ENCODE measurements at regions not wholly inside any gene's neighbourhood (a gene's known extent, or its start where the extent isn't known, plus 50 kb on each side); places are given as distances from the start of the nearest gene placed in this dataset.

DNA sequence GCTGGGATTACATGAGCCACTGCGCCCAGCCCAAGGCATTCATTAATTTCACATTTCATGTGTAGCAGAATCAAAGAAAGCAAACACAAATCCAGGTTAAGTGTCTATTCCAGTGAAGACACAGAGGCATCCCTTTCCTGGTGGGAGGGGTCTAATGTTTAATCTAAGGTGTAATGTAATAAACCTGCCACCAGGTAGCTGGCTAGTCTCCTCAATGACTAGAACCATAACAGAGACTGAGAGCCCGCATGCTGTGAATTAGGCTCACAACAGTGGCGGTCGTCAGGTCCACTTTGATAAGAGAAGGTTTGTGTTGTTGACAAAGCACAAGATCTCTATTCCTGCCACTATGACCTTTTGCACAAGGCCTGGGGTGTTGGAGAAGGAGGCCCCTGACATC lies 64.2 kb upstream of the ADA2 start:
- TF ChIP-seq, protein P1, sequence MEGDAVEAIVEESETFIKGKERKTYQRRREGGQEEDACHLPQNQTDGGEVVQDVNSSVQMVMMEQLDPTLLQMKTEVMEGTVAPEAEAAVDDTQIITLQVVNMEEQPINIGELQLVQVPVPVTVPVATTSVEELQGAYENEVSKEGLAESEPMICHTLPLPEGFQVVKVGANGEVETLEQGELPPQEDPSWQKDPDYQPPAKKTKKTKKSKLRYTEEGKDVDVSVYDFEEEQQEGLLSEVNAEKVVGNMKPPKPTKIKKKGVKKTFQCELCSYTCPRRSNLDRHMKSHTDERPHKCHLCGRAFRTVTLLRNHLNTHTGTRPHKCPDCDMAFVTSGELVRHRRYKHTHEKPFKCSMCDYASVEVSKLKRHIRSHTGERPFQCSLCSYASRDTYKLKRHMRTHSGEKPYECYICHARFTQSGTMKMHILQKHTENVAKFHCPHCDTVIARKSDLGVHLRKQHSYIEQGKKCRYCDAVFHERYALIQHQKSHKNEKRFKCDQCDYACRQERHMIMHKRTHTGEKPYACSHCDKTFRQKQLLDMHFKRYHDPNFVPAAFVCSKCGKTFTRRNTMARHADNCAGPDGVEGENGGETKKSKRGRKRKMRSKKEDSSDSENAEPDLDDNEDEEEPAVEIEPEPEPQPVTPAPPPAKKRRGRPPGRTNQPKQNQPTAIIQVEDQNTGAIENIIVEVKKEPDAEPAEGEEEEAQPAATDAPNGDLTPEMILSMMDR (IDR thresholded peaks at IDR 0.05): no peak
- no peak for TF ChIP-seq POLR2A (IDR thresholded peaks at IDR 0.05)

All from right lobe of liver (tissue), 4 donors.